ENCODE measurements at regions not wholly inside any gene's neighbourhood (a gene's known extent, or its start where the extent isn't known, plus 50 kb on each side); places are given as distances from the start of the nearest gene placed in this dataset.
A peak's percentile ranks its signal among the peaks of the same experiment; 100 is the strongest.

DNA sequence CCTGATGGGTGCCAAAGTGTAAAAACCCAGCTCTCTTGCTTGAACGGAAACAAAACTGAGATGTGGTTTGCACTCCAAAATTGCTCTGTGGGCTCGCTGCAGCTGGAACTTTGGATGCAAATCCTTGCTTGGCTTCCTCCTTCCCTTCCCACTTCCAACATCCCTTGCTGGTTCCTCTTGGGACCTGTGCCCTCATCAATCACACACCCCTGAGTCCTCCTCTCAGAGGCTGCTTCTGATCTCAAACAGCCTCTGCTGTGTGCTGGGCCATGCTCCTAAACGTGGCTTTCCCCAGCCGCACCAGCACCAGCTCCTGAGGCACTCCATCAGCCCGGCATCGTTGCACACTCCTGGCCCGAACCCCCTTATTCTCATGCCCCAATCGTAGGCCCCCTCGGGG is 124.3 kb upstream of the RAB4A start:
- no peaks in the 10 kb centered on the region for H3K79me2 ChIP-seq (replicated peaks; ENCODE audit: insufficient read depth)
- no peak overlapping the region for H3K4me2 ChIP-seq
- 0 out of 2 replicates have a peak, but pooled peaks cover 4% of the 10 kb centered on the region for H3F3A ChIP-seq (replicated peaks; ENCODE audit: low read depth)
- ATAC-seq (no peak), DNase-seq (ENCODE audit: low spot score) (no peak)
- H3K27ac Mint-ChIP-seq, result no peak overlapping the region
- no peaks in the 10 kb centered on the region for H3K27me3 ChIP-seq (ENCODE audit: insufficient read depth)
- no peak overlapping the region for H3K4me3 Mint-ChIP-seq
- no peaks in the 10 kb centered on the region for H3K36me3 ChIP-seq (ENCODE audit: insufficient read depth)
- H3K4me1 ChIP-seq (ENCODE audit: insufficient read depth), result peaks cover 12% of the 10 kb centered on the region; the same call in 1 of the 2 replicates
- no peaks in the 10 kb centered on the region for H4K20me1 ChIP-seq (replicated peaks; ENCODE audit: insufficient read depth)
- peaks cover 3% of the 10 kb centered on the region; the same call in 1 of the 2 replicates for H3K9me2 ChIP-seq (ENCODE audit: insufficient read depth)
- peaks cover 4% of the 10 kb centered on the region for H3K4me1 Mint-ChIP-seq
- H3K4me3 ChIP-seq, result no peak overlapping the region
- TF ChIP-seq ZNF114 (CRISPR knock-in tag; IDR thresholded peaks at IDR 0.05) (no peak), NANOG (IDR thresholded peaks at IDR 0.05; ENCODE audit: borderline replicate concordance) (no peak), EZH2 (IDR thresholded peaks at IDR 0.05; ENCODE audit: low read depth, unreplicated experiment) (no peak), STAT1 (IDR thresholded peaks at IDR 0.05; ENCODE audit: unreplicated experiment) (no peak), EZH2phosphoT487 (IDR thresholded peaks at IDR 0.05; ENCODE audit: unreplicated experiment) (no peak), ETS1 (IDR thresholded peaks at IDR 0.05) (no peak), POLR2AphosphoS5 (IDR thresholded peaks at IDR 0.05; ENCODE audit: low read depth) (no peak), ZNF331 (CRISPR knock-in tag; IDR thresholded peaks at IDR 0.05; ENCODE audit: low read depth) (no peak), JUNB (IDR thresholded peaks at IDR 0.05; ENCODE audit: unreplicated experiment) (no peak), CREB1 (CRISPR knock-in tag; IDR thresholded peaks at IDR 0.05; ENCODE audit: low read depth) (no peak)
- TF ChIP-seq, protein P1, sequence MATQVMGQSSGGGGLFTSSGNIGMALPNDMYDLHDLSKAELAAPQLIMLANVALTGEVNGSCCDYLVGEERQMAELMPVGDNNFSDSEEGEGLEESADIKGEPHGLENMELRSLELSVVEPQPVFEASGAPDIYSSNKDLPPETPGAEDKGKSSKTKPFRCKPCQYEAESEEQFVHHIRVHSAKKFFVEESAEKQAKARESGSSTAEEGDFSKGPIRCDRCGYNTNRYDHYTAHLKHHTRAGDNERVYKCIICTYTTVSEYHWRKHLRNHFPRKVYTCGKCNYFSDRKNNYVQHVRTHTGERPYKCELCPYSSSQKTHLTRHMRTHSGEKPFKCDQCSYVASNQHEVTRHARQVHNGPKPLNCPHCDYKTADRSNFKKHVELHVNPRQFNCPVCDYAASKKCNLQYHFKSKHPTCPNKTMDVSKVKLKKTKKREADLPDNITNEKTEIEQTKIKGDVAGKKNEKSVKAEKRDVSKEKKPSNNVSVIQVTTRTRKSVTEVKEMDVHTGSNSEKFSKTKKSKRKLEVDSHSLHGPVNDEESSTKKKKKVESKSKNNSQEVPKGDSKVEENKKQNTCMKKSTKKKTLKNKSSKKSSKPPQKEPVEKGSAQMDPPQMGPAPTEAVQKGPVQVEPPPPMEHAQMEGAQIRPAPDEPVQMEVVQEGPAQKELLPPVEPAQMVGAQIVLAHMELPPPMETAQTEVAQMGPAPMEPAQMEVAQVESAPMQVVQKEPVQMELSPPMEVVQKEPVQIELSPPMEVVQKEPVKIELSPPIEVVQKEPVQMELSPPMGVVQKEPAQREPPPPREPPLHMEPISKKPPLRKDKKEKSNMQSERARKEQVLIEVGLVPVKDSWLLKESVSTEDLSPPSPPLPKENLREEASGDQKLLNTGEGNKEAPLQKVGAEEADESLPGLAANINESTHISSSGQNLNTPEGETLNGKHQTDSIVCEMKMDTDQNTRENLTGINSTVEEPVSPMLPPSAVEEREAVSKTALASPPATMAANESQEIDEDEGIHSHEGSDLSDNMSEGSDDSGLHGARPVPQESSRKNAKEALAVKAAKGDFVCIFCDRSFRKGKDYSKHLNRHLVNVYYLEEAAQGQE (IDR thresholded peaks at IDR 0.05; ENCODE audit: unreplicated experiment), result no peak
- TF ChIP-seq, protein P2, sequence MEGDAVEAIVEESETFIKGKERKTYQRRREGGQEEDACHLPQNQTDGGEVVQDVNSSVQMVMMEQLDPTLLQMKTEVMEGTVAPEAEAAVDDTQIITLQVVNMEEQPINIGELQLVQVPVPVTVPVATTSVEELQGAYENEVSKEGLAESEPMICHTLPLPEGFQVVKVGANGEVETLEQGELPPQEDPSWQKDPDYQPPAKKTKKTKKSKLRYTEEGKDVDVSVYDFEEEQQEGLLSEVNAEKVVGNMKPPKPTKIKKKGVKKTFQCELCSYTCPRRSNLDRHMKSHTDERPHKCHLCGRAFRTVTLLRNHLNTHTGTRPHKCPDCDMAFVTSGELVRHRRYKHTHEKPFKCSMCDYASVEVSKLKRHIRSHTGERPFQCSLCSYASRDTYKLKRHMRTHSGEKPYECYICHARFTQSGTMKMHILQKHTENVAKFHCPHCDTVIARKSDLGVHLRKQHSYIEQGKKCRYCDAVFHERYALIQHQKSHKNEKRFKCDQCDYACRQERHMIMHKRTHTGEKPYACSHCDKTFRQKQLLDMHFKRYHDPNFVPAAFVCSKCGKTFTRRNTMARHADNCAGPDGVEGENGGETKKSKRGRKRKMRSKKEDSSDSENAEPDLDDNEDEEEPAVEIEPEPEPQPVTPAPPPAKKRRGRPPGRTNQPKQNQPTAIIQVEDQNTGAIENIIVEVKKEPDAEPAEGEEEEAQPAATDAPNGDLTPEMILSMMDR (conservative IDR thresholded peaks at IDR 0.05; ENCODE audit: low read depth in 2 of 2), result no peak
- TF ChIP-seq, protein P3, sequence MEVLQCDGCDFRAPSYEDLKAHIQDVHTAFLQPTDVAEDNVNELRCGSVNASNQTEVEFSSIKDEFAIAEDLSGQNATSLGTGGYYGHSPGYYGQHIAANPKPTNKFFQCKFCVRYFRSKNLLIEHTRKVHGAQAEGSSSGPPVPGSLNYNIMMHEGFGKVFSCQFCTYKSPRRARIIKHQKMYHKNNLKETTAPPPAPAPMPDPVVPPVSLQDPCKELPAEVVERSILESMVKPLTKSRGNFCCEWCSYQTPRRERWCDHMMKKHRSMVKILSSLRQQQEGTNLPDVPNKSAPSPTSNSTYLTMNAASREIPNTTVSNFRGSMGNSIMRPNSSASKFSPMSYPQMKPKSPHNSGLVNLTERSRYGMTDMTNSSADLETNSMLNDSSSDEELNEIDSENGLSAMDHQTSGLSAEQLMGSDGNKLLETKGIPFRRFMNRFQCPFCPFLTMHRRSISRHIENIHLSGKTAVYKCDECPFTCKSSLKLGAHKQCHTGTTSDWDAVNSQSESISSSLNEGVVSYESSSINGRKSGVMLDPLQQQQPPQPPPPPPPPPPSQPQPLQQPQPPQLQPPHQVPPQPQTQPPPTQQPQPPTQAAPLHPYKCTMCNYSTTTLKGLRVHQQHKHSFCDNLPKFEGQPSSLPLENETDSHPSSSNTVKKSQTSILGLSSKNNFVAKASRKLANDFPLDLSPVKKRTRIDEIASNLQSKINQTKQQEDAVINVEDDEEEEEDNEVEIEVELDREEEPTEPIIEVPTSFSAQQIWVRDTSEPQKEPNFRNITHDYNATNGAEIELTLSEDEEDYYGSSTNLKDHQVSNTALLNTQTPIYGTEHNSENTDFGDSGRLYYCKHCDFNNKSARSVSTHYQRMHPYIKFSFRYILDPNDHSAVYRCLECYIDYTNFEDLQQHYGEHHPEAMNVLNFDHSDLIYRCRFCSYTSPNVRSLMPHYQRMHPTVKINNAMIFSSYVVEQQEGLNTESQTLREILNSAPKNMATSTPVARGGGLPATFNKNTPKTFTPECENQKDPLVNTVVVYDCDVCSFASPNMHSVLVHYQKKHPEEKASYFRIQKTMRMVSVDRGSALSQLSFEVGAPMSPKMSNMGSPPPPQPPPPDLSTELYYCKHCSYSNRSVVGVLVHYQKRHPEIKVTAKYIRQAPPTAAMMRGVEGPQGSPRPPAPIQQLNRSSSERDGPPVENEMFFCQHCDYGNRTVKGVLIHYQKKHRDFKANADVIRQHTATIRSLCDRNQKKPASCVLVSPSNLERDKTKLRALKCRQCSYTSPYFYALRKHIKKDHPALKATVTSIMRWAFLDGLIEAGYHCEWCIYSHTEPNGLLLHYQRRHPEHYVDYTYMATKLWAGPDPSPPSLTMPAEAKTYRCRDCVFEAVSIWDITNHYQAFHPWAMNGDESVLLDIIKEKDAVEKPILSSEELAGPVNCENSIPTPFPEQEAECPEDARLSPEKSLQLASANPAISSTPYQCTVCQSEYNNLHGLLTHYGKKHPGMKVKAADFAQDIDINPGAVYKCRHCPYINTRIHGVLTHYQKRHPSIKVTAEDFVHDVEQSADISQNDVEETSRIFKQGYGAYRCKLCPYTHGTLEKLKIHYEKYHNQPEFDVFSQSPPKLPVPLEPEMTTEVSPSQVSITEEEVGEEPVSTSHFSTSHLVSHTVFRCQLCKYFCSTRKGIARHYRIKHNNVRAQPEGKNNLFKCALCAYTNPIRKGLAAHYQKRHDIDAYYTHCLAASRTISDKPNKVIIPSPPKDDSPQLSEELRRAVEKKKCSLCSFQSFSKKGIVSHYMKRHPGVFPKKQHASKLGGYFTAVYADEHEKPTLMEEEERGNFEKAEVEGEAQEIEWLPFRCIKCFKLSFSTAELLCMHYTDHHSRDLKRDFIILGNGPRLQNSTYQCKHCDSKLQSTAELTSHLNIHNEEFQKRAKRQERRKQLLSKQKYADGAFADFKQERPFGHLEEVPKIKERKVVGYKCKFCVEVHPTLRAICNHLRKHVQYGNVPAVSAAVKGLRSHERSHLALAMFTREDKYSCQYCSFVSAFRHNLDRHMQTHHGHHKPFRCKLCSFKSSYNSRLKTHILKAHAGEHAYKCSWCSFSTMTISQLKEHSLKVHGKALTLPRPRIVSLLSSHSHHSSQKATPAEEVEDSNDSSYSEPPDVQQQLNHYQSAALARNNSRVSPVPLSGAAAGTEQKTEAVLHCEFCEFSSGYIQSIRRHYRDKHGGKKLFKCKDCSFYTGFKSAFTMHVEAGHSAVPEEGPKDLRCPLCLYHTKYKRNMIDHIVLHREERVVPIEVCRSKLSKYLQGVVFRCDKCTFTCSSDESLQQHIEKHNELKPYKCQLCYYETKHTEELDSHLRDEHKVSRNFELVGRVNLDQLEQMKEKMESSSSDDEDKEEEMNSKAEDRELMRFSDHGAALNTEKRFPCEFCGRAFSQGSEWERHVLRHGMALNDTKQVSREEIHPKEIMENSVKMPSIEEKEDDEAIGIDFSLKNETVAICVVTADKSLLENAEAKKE (CRISPR knock-in tag; IDR thresholded peaks at IDR 0.05), result no peak
- H3K9me3 Mint-ChIP-seq, result no peaks in the 10 kb centered on the region
- no peaks in the 10 kb centered on the region for H3K36me3 Mint-ChIP-seq (ENCODE audit: low read depth)
- peak overlapping the region; percentile 78; the same call in 1 of the 2 replicates for H2AFZ ChIP-seq
- H3K27me3 Mint-ChIP-seq (ENCODE audit: insufficient read depth, low read depth, poor library complexity), result peaks cover 10% of the 10 kb centered on the region
- no peak overlapping the region for H3K27ac ChIP-seq (ENCODE audit: low read depth)

All from GM23338 (cell line).